Lower leg skin (tissue), 4 donors: ENCODE measurements at regions not wholly inside any gene's neighbourhood (a gene's known extent, or its start where the extent isn't known, plus 50 kb on each side); places are given as distances from the start of the nearest gene placed in this dataset.
"Not testable (repeated sequence)": the region's sequence is repeated elsewhere in the genome, so short reads cannot be mapped to it uniquely, and the experiment has no call there.

Experiments used
- DNase-seq, 2 donors: peaks; one replicate each; pipeline ENCODE4 v3.0.0-alpha.2; 2019; ENCODE audit warnings: low spot score in 2 of 2
- H3K4me3 ChIP-seq: fragments of 200-600 bp; sonication (generic); 2 replicates; pipeline ENCODE4 v1.5.1; 2017; ENCODE audit warnings: mild to moderate bottlenecking, low read depth; ENCODE audit not compliant: poor library complexity, severe bottlenecking
- POLR2A ChIP-seq, 2 donors: fragments of 450-650 bp; IDR thresholded peaks; one replicate each; pipeline ENCODE4 v1.6.1; 2016 to 2017; ENCODE audit warnings: antibody characterized with exemption in 2 of 2, mild to moderate bottlenecking in 1 of 2, moderate library complexity in 1 of 2
- WGBS, 2 donors: methylation state at CpG; one replicate each; pipeline ENCODE4 v1.1.5; 2018; 5-methylcytosine and 5-hydroxymethylcytosine counted together
- intact Hi-C: fragments of 100-400 bp; cut with DNase I; formaldehyde crosslinking; loops from one replicate; pipeline ENCODE4 v1.15.0; 2023; ENCODE audit warnings: low total_unique reads
- TF ChIP-seq, protein P1 (sequence below), 3 donors: fragments of 450-650 bp; IDR thresholded peaks; one replicate each; pipeline ENCODE4 v1.5.1; 2016; ENCODE audit warnings: antibody characterized with exemption in 3 of 3, mild to moderate bottlenecking in 3 of 3, moderate library complexity in 2 of 3

DNA sequence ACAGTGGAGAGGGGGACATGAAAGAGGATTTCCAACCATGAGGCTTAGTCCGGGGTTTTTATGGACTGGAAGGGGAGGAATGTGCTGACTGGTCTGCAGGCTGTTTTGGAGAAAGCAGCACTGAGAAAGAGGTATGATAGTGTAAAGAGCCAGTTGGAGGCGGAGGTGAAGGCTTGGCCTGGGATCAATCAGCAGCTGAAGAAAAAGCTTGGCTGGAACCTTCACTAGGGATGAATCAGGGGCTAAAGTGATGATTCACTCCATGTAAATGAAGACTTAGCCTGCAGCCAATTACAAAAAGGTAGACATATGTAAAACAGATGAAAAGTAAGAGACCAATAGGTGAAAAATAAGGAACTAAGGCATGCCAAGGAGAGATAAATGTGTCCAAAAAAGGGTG, 1382.6 kb downstream of the GATA3 start:
- no peak for TF ChIP-seq POLR2A (IDR thresholded peaks at IDR 0.05)
- TF ChIP-seq, protein P1, sequence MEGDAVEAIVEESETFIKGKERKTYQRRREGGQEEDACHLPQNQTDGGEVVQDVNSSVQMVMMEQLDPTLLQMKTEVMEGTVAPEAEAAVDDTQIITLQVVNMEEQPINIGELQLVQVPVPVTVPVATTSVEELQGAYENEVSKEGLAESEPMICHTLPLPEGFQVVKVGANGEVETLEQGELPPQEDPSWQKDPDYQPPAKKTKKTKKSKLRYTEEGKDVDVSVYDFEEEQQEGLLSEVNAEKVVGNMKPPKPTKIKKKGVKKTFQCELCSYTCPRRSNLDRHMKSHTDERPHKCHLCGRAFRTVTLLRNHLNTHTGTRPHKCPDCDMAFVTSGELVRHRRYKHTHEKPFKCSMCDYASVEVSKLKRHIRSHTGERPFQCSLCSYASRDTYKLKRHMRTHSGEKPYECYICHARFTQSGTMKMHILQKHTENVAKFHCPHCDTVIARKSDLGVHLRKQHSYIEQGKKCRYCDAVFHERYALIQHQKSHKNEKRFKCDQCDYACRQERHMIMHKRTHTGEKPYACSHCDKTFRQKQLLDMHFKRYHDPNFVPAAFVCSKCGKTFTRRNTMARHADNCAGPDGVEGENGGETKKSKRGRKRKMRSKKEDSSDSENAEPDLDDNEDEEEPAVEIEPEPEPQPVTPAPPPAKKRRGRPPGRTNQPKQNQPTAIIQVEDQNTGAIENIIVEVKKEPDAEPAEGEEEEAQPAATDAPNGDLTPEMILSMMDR (IDR thresholded peaks at IDR 0.05): no peak
- DNase-seq: no peak
- H3K4me3 ChIP-seq: no peak overlapping the region
- 42 to 45% methylated on average over 2 of the region's 2 CpGs for WGBS, 2 donors
- intact Hi-C loops: no loop called here

DNA sequence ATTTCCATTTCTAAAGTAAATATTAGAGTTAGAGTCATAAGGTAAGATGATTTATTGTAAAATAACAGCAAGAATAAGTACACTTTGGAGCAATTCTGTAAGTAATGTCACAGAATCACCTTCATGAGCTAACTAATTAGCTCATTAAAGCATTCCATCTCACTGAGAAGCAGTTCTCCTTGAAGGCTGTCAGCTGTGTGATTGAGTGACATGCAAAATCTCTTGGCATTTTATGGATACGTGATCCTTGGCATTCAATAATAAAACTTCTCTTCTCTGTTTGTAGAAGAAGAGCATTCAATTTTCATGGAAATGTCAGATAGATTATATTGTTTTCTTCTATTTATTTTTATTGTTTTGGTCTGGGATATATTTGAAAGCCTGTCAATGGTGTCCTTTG, 1389.3 kb downstream of the GATA3 start:
- TF ChIP-seq, protein P1 (IDR thresholded peaks at IDR 0.05): no peak
- no peak for TF ChIP-seq POLR2A (IDR thresholded peaks at IDR 0.05)
- no peak for DNase-seq
- H3K4me3 ChIP-seq: no peak overlapping the region
- WGBS, 2 donors: 29 to 42% methylated on average over 1 of the region's 1 CpG
- intact Hi-C loops: no loop called here

DNA sequence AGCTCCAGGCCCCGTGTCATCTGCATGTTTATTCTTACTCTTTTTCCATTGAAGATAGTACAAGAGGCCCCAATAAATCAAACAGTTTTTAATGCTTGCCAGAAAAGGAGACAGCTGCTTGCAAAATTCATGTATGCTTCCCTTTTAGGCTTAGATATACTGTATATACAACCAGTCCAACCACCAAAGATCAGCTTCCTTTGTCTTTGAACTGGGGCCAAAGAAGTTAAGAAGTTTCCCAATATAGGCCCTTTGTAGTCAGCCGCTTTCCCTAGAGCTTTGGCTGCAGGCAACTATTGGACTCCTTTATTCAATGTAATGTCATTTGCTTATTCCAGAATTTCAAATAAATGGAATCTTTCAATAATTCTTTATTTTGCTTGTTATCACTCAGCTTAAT, 1395.0 kb downstream of the GATA3 start:
- WGBS, 2 donors: 34 to 36% methylated on average over 2 of the region's 2 CpGs
- TF ChIP-seq, protein P1 (IDR thresholded peaks at IDR 0.05): no peak
- TF ChIP-seq POLR2A (IDR thresholded peaks at IDR 0.05): no peak
- no peak for DNase-seq
- H3K4me3 ChIP-seq: no peak overlapping the region
- intact Hi-C loops: no loop called here

DNA sequence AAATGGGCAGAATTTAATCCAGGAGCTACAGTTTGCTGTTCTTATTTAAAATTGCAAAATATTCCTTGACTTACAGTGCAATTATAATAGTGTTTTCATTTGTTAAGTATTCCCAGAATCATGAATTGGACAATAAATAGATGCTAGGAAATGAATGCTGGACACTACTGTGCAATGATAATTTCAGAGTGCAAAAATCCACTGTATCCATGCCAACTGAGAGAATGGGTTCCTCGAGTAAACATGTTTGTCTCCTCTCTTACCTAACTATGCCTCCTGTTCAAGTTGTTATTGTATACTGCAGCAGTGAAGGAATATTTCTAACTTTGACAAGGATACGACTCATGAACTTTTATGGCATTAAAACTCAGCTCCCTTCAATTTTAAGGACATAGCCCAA, 1396.3 kb downstream of the GATA3 start:
- H3K4me3 ChIP-seq: no peak overlapping the region
- no peak for DNase-seq
- 37 to 38% methylated on average over 2 of the region's 2 CpGs for WGBS, 2 donors
- intact Hi-C loops: no loop called here
- TF ChIP-seq, protein P1 (IDR thresholded peaks at IDR 0.05): no peak
- TF ChIP-seq POLR2A (IDR thresholded peaks at IDR 0.05): no peak

DNA sequence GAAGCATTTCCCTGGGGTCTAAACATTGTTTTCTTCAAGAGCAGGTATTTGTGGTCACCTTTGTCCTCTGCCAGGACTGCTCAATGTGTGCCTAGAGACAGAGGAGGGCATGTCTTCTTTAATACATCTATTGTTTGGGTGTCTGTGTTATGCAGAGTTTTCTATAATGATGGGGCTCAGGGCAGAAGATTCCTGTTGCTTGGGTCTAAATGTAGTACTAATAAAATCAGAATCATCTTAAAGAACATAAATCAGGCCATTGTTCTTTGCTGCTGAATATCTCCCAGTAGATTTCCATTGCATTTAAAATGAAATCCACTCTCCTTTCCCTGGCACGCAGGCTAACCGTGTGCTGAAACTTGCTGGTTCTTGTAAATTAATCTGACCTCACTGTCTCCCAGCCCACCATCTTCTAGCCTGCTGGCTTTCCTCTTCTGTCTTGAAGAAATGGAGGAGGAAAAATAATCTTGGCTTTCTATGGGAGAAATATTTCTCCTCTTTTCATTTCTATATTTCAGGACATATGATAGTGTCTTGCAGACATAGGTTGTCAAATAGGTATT, 1396.8 kb downstream of the GATA3 start:
- no peak for DNase-seq
- no peak for TF ChIP-seq POLR2A (IDR thresholded peaks at IDR 0.05)
- TF ChIP-seq, protein P1 (IDR thresholded peaks at IDR 0.05): no peak
- intact Hi-C loops: no loop called here
- no peak overlapping the region for H3K4me3 ChIP-seq
- WGBS, 2 donors: 40 to 70% methylated on average over 2 of the region's 2 CpGs

DNA sequence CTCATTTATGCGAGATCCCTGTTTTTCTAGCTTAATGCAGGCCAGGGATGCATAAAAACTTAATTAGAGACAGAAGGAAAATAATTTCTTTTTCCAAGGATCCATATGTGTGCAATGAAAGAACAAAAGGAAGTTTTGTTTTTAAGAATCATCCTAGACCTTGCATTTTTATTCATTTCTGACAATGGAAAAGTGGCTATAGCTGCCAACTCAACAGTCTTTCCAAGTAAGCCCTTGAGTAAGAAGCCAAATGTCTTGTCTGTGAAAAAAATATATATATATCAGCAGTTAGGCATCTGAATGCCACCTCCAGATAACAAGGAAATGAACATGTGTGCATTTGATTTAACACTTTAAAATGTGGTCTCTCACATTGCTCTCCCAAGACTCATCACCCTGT, 1397.6 kb downstream of the GATA3 start:
- WGBS, 2 donors: 40 to 44% methylated on average over 1 of the region's 1 CpG
- DNase-seq: no peak
- intact Hi-C loops: no loop called here
- no peak overlapping the region for H3K4me3 ChIP-seq
- TF ChIP-seq, protein P1 (IDR thresholded peaks at IDR 0.05): no peak
- TF ChIP-seq POLR2A (IDR thresholded peaks at IDR 0.05): no peak

DNA sequence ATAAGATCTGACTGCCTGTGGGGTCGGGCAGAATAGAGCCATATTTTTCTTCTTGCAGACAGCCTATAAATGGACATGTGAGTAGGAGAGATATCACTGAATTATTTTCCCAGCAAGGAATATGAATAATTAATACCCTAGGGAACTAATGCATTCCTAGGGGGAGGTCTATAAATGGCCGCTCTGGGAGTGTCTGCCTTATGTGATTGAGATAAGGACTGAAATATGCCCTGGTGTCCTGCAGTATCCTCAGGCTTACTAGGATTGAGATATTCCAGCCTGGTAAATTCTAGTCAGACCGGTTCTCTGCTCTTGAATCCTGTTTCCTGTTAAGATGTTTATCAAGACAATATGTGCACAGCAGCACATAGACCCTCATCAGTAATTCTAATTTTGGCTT, 1399.4 kb downstream of the GATA3 start:
- H3K4me3 ChIP-seq, intact Hi-C loops, DNase-seq: not testable (repeated sequence)
- 66 to 74% methylated on average over 3 of the region's 3 CpGs for WGBS, 2 donors
